ENCODE measurements at regions not wholly inside any gene's neighbourhood (a gene's known extent, or its start where the extent isn't known, plus 50 kb on each side); places are given as distances from the start of the nearest gene placed in this dataset.

- no peak for TF ChIP-seq CTCF (IDR thresholded peaks at IDR 0.05)
- TF ChIP-seq POLR2A (IDR thresholded peaks at IDR 0.05) = no peak
Observed at GRCh38 chr3:34669490-34669889, 871.1 kb downstream of the PDCD6IP start.

Data from lower leg skin (tissue), 3 donors.